WTC11 (cell line): ENCODE measurements at regions not wholly inside any gene's neighbourhood (a gene's known extent, or its start where the extent isn't known, plus 50 kb on each side); places are given as distances from the start of the nearest gene placed in this dataset.

Experiments used
- ATAC-seq: fragments of 200-7000 bp; cut with Tn5 transposase; 2 replicates; pipeline ENCODE4 v1.10.0; 2021; ENCODE audit warnings: mild to moderate bottlenecking, moderate library complexity
- CTCF ChIA-PET: fragments of 300-600 bp; sonication (Branson Sonifier 250); formaldehyde crosslinking; loops from one replicate; lab custom pipeline; 2021; ENCODE audit warnings: antibody characterized with exemption; lab: Charles Lee
- POLR2A ChIA-PET: fragments of 350-600 bp; sonication (Branson Sonifier 250); formaldehyde crosslinking; loops from one replicate; lab custom pipeline; 2021; ENCODE audit warnings: antibody characterized with exemption; lab: Charles Lee
- DNase-seq: peaks from one replicate; pipeline ENCODE4 v3.0.0; 2021; ENCODE audit warnings: low spot score
- H3K27ac Mint-ChIP-seq: 2 replicates; pipeline ENCODE4 v1.8.0; 2021; ENCODE audit warnings: mixed read lengths
- H3K27me3 Mint-ChIP-seq: 2 replicates; pipeline ENCODE4 v1.8.0; 2021; ENCODE audit warnings: low read depth, mild to moderate bottlenecking, moderate library complexity, mixed read lengths
- H3K36me3 Mint-ChIP-seq: 2 replicates; pipeline ENCODE4 v1.8.0; 2021; ENCODE audit warnings: mixed read lengths
- H3K4me1 Mint-ChIP-seq: 2 replicates; pipeline ENCODE4 v1.8.0; 2022; ENCODE audit warnings: mixed read lengths
- H3K4me3 Mint-ChIP-seq: 2 replicates; pipeline ENCODE4 v1.8.0; 2021; ENCODE audit warnings: mild to moderate bottlenecking, moderate library complexity, mixed read lengths
- H3K9me3 Mint-ChIP-seq: 2 replicates; pipeline ENCODE4 v1.8.0; 2021; ENCODE audit warnings: mixed read lengths
- AFF4 ChIP-seq: sonication (generic); formaldehyde crosslinking; IDR thresholded peaks from 2 replicates; pipeline ENCODE4 v1.8.1; 2023; ENCODE audit warnings: mild to moderate bottlenecking, missing genetic modification reagents, borderline replicate concordance
- AR ChIP-seq: fragments of 250-450 bp; sonication (Bioruptor Pico); IDR thresholded peaks from 2 replicates; pipeline ENCODE4 v1.9.0; 2021; ENCODE audit warnings: mild to moderate bottlenecking
- CBFB ChIP-seq: sonication (generic); formaldehyde crosslinking; IDR thresholded peaks from 2 replicates; pipeline ENCODE4 v1.8.1; 2022; ENCODE audit warnings: mild to moderate bottlenecking, low read depth, missing genetic modification reagents
- CDX4 ChIP-seq: fragments of 250-450 bp; sonication (Bioruptor Pico); IDR thresholded peaks from 2 replicates; pipeline ENCODE4 v1.9.0; 2021; ENCODE audit warnings: moderate library complexity, mild to moderate bottlenecking, inconsistent platforms, borderline replicate concordance
- E2F1 ChIP-seq: sonication (generic); formaldehyde crosslinking; IDR thresholded peaks from 2 replicates; pipeline ENCODE4 v1.8.0; 2022; ENCODE audit warnings: mild to moderate bottlenecking, missing genetic modification reagents
- E2F4 ChIP-seq: sonication (generic); formaldehyde crosslinking; IDR thresholded peaks from 2 replicates; pipeline ENCODE4 v1.8.1; 2022; ENCODE audit warnings: low read depth, mild to moderate bottlenecking, moderate library complexity, missing genetic modification reagents, borderline replicate concordance
- E2F5 ChIP-seq: sonication (generic); formaldehyde crosslinking; IDR thresholded peaks from 2 replicates; pipeline ENCODE4 v1.8.1; 2022; ENCODE audit warnings: mild to moderate bottlenecking, moderate library complexity, missing genetic modification reagents
- FOXP4 ChIP-seq: sonication (generic); formaldehyde crosslinking; IDR thresholded peaks from 2 replicates; pipeline ENCODE4 v1.8.0; 2022; ENCODE audit warnings: mild to moderate bottlenecking, missing genetic modification reagents
- GRHL2 ChIP-seq: fragments of 250-450 bp; sonication (Bioruptor Pico); IDR thresholded peaks from 2 replicates; pipeline ENCODE4 v1.8.0; 2022; ENCODE audit warnings: mild to moderate bottlenecking, moderate library complexity; ENCODE audit not compliant: insufficient replicate concordance, severe bottlenecking
- JUN ChIP-seq: sonication (generic); formaldehyde crosslinking; IDR thresholded peaks from 2 replicates; pipeline ENCODE4 v1.8.0; 2023; ENCODE audit warnings: mild to moderate bottlenecking, missing genetic modification reagents
- SMAD4 ChIP-seq: sonication (generic); formaldehyde crosslinking; IDR thresholded peaks from 2 replicates; pipeline ENCODE4 v1.8.0; 2022; ENCODE audit warnings: mild to moderate bottlenecking, missing genetic modification reagents
- SOX15 ChIP-seq: fragments of 250-450 bp; sonication (Bioruptor Pico); IDR thresholded peaks from 2 replicates; pipeline ENCODE4 v1.9.0; 2021; ENCODE audit warnings: mild to moderate bottlenecking
- USF1 ChIP-seq: sonication (generic); formaldehyde crosslinking; IDR thresholded peaks from 2 replicates; pipeline ENCODE4 v1.8.0; 2022; ENCODE audit warnings: mild to moderate bottlenecking, missing genetic modification reagents
- ZBTB43 ChIP-seq: sonication (generic); formaldehyde crosslinking; IDR thresholded peaks from 2 replicates; pipeline ENCODE4 v1.8.1; 2023; ENCODE audit warnings: mild to moderate bottlenecking, missing genetic modification reagents
- ZNF281 ChIP-seq: sonication (generic); formaldehyde crosslinking; IDR thresholded peaks from 2 replicates; pipeline ENCODE4 v1.8.0; 2023; ENCODE audit warnings: mild to moderate bottlenecking, missing genetic modification reagents

- H3K27ac Mint-ChIP-seq, result no peak overlapping the region
- CTCF ChIA-PET, result no interaction called here
- ATAC-seq (no peak), DNase-seq (no peak)
- no peaks in the 10 kb centered on the region for H3K36me3 Mint-ChIP-seq
- no peak overlapping the region for H3K4me3 Mint-ChIP-seq
- POLR2A ChIA-PET, result no interaction called here
- peaks cover 56% of the 10 kb centered on the region for H3K27me3 Mint-ChIP-seq
- peaks cover 9% of the 10 kb centered on the region for H3K9me3 Mint-ChIP-seq
- TF ChIP-seq CDX4 (CRISPR knock-in tag) (no peak), JUN (CRISPR knock-in tag) (no peak), AFF4 (CRISPR knock-in tag) (no peak), E2F5 (CRISPR knock-in tag) (no peak), E2F4 (CRISPR knock-in tag) (no peak), FOXP4 (CRISPR knock-in tag) (no peak), SOX15 (CRISPR knock-in tag) (no peak), AR (CRISPR knock-in tag) (no peak), GRHL2 (CRISPR knock-in tag) (no peak), USF1 (CRISPR knock-in tag) (no peak), CBFB (CRISPR knock-in tag) (no peak), ZBTB43 (CRISPR knock-in tag) (no peak), E2F1 (no peak), SMAD4 (CRISPR knock-in tag) (no peak), ZNF281 (CRISPR knock-in tag) (no peak)
- peaks cover 62% of the 10 kb centered on the region for H3K4me1 Mint-ChIP-seq
These were observed 613.4 kb downstream of the IRX1 start for GRCh38 chr5:4208996-4209395.
